Body of pancreas (tissue), 4 donors: ENCODE measurements at regions not wholly inside any gene's neighbourhood (a gene's known extent, or its start where the extent isn't known, plus 50 kb on each side); places are given as distances from the start of the nearest gene placed in this dataset.

ENCODE experiments used
- ATAC-seq: fragments of 150-250 bp; one replicate; pipeline ENCODE4 v1.9.1; 2016
- DNase-seq, 4 donors: peaks; one replicate each; pipeline ENCODE4 v3.0.0-alpha.2; 2019
- H3K27ac ChIP-seq, 4 donors: fragments of 200-600 bp; sonication (generic); 1 replicate in 3 of 4; 2 replicates in 1 of 4; pipeline versions ENCODE4 v1.5.1 to v1.6.1; 2016 to 2019; ENCODE audit warnings: mild to moderate bottlenecking in 1 of 4, mixed read lengths in 1 of 4, moderate library complexity in 1 of 4
- H3K27me3 ChIP-seq, 2 donors: fragments of 200-600 bp; sonication (generic); one replicate each; pipeline ENCODE4 v1.6.0; 2016; ENCODE audit warnings: mild to moderate bottlenecking in 1 of 2
- H3K36me3 ChIP-seq, 2 donors: fragments of 200-600 bp; sonication (generic); replicated peaks in 1 of 2; 2 replicates each; pipeline ENCODE4 v1.5.1; 2016; ENCODE audit warnings: low read depth in 2 of 2; ENCODE audit not compliant: insufficient read depth in 1 of 2
- H3K4me1 ChIP-seq: fragments of 200-600 bp; sonication (generic); one replicate; pipeline ENCODE4 v1.6.0; 2016
- H3K4me3 ChIP-seq, 2 donors: fragments of 200-600 bp; sonication (generic); 1 replicate in 1 of 2; 2 replicates in 1 of 2; pipeline ENCODE4 v1.5.1; 2016 to 2019
- H3K9me3 ChIP-seq, 3 donors: fragments of 200-600 bp; sonication (generic); 1 replicate in 2 of 3; 2 replicates in 1 of 3; pipeline ENCODE4 v1.5.1; 2016
- CTCF ChIP-seq, 7 experiments: fragments of 450-650 bp in 4 of 7; fragments of 200-600 bp in 3 of 7; sonication (generic) in 3 of 7; IDR thresholded peaks; one replicate each; pipeline ENCODE4 v1.5.1; 2016 to 2019; ENCODE audit warnings: antibody characterized with exemption in 7 of 7
- POLR2A ChIP-seq, 3 donors: fragments of 450-650 bp; IDR thresholded peaks; one replicate each; pipeline ENCODE4 v1.6.1; 2016; ENCODE audit warnings: antibody characterized with exemption in 3 of 3, mild to moderate bottlenecking in 2 of 3
- WGBS, 2 donors: methylation state at CpG; one replicate each; pipeline ENCODE4 v1.1.5; 2017; 5-methylcytosine and 5-hydroxymethylcytosine counted together
- intact Hi-C: fragments of 100-400 bp; cut with DNase I; formaldehyde crosslinking; loops from one replicate; pipeline ENCODE4 v1.15.1; 2023

GRCh38 chr10:6699336-6699735 is 119.3 kb upstream of the PRKCQ start:
- intact Hi-C loops: no loop called here
- Histone ChIP-seq H3K27me3 (no peaks in the 10 kb centered on the region), H3K4me3 (no peak overlapping the region), H3K36me3 (no peaks in the 10 kb centered on the region), H3K27ac (no peak overlapping the region), H3K4me1 (no peaks in the 10 kb centered on the region), H3K9me3 (no peaks in the 10 kb centered on the region)
- TF ChIP-seq CTCF (IDR thresholded peaks at IDR 0.05) (no peak), POLR2A (IDR thresholded peaks at IDR 0.05) (no peak)
- WGBS, 2 donors: 80 to 83% methylated on average over 4 of the region's 4 CpGs
- DNase-seq: no peak
- ATAC-seq: no peak

- Histone ChIP-seq H3K4me1 (no peaks in the 10 kb centered on the region), H3K27ac (no peak overlapping the region), H3K27me3 (no peaks in the 10 kb centered on the region), H3K4me3 (no peak overlapping the region), H3K36me3 (no peaks in the 10 kb centered on the region), H3K9me3 (no peaks in the 10 kb centered on the region)
- intact Hi-C loops: no loop called here
- TF ChIP-seq POLR2A (IDR thresholded peaks at IDR 0.05): no peak
- no peak for TF ChIP-seq CTCF (IDR thresholded peaks at IDR 0.05)
- WGBS, 2 donors: 31 to 34% methylated on average over 1 of the region's 1 CpG
- no peak for ATAC-seq
- DNase-seq: no peak
Observed at GRCh38 chr10:6695519-6695918, 115.4 kb upstream of the PRKCQ start.

GRCh38 chr10:6694447-6695140 is 114.5 kb upstream of the PRKCQ start:
- Histone ChIP-seq H3K27me3 (no peaks in the 10 kb centered on the region), H3K27ac (no peak overlapping the region), H3K9me3 (no peaks in the 10 kb centered on the region), H3K4me3 (no peak overlapping the region), H3K4me1 (no peaks in the 10 kb centered on the region), H3K36me3 (no peaks in the 10 kb centered on the region)
- ATAC-seq (no peak), DNase-seq (no peak)
- TF ChIP-seq CTCF (IDR thresholded peaks at IDR 0.05) (no peak), POLR2A (IDR thresholded peaks at IDR 0.05) (no peak)
- WGBS, 2 donors: 61 to 66% methylated on average over 8 of the region's 8 CpGs
- intact Hi-C loops: no loop called here

- Histone ChIP-seq H3K36me3 (no peaks in the 10 kb centered on the region), H3K9me3 (no peaks in the 10 kb centered on the region), H3K4me1 (no peaks in the 10 kb centered on the region), H3K4me3 (no peak overlapping the region), H3K27me3 (no peaks in the 10 kb centered on the region), H3K27ac (no peak overlapping the region)
- ATAC-seq: no peak
- intact Hi-C loops: no loop called here
- DNase-seq: no peak
- WGBS, 2 donors: 67% methylated on average over 7 of the region's 7 CpGs
- TF ChIP-seq POLR2A (IDR thresholded peaks at IDR 0.05) (no peak), CTCF (IDR thresholded peaks at IDR 0.05) (no peak)
Observed at GRCh38 chr10:6692856-6693255, 112.8 kb upstream of the PRKCQ start.

GRCh38 chr10:6692103-6692502 is 112.0 kb upstream of the PRKCQ start:
- no peak for ATAC-seq
- intact Hi-C loops: no loop called here
- 56 to 62% methylated on average over 2 of the region's 2 CpGs for WGBS, 2 donors

More at GRCh38 chr10:6692103-6692502, 112.0 kb upstream of the PRKCQ start:
- Histone ChIP-seq H3K4me1 (no peaks in the 10 kb centered on the region), H3K36me3 (no peaks in the 10 kb centered on the region), H3K9me3 (no peaks in the 10 kb centered on the region), H3K27ac (no peak overlapping the region), H3K4me3 (no peak overlapping the region), H3K27me3 (no peaks in the 10 kb centered on the region)
- no peak for DNase-seq
- TF ChIP-seq POLR2A (IDR thresholded peaks at IDR 0.05): no peak
- no peak for TF ChIP-seq CTCF (IDR thresholded peaks at IDR 0.05)
